HG02943 (cell line): ENCODE measurements at regions not wholly inside any gene's neighbourhood (a gene's known extent, or its start where the extent isn't known, plus 50 kb on each side); places are given as distances from the start of the nearest gene placed in this dataset.
"Not testable (repeated sequence)": the region's sequence is repeated elsewhere in the genome, so short reads cannot be mapped to it uniquely, and the experiment has no call there.

Source experiments
- ATAC-seq: cut with Tn5 transposase; IDR thresholded peaks from one replicate; pipeline ENCODE4 v1.9.1; 2021; ENCODE audit warnings: mild to moderate bottlenecking, low read depth, moderate library complexity; ENCODE audit not compliant: unreplicated experiment

- not testable (repeated sequence) for ATAC-seq
Measured at GRCh38 chr1:95297906-95298305, 63.9 kb downstream of the RWDD3 start.

- ATAC-seq = no peak
Measured at GRCh38 chr1:95301091-95301490, 67.1 kb downstream of the RWDD3 start.

- ATAC-seq = no peak
Measured at GRCh38 chr1:95301614-95302013, 67.6 kb downstream of the RWDD3 start.

DNA sequence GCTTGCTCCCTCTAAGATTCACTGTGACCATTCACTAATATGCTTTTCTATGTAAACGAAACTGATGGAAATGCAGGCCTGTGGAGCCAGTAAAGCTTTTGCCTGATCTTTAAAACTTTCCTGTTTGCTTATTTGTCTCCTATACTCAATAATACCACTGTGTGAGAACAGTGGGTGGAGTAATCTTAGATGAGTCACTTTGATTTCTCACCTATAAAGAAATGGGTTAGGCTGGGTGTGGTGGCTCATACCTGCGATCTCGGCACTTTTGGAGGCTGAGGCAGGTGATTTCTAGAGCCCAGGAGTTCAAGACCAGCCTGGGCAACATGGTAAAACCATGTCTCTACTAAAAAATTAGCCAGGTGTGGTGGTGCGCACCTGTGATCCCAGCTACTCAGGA, 70.8 kb downstream of the RWDD3 start:
- no peak for ATAC-seq

- no peak for ATAC-seq
Measured at GRCh38 chr1:95308276-95309030, 74.4 kb downstream of the RWDD3 start.

DNA sequence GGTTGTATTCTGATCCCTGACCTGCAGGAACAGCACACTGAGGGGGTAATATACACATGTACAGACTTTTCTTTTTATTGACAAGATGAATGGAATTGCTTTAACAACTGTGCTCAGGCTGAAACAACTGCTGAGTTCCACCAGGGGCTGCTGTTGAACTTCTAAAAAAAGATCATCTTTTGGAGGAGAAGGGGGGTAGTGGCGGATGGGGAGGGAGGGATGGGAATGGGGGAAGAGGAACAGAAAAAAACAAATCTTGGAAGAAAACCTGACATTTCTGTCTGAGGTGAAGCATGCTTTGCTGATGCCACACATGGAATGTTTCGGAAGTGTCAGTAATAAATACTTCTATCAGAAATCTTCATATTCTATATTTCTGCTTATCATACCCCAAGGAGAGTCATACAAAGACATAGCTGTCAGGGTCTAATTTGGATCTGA, 75.0 kb downstream of the RWDD3 start:
- ATAC-seq = no peak

- no peak for ATAC-seq
Measured at GRCh38 chr1:95311014-95311413, 77.0 kb downstream of the RWDD3 start.

GRCh38 chr1:95311762-95312161, 77.8 kb downstream of the RWDD3 start:
- no peak for ATAC-seq

- ATAC-seq = no peak
Measured at GRCh38 chr1:95312181-95312580, 78.2 kb downstream of the RWDD3 start.

DNA sequence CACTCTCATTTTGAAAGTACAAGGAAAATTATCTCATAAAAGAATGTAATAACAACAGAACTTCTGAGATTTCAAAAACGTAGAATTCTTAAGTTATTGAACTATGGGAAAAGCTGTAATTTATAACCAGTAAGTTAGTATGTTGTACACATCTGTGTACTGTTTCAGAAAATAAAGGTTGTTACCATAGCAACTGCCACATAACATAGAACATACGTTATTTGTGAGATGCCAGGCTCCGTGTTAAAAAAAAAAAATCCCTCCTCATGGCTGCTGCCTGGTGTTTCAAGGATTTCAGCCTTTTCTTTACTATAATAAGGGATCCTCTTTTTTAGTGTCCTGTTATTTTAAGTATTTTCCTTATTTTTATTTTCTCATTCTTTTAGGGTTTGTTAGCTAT, 79.5 kb downstream of the RWDD3 start:
- ATAC-seq = no peak

DNA sequence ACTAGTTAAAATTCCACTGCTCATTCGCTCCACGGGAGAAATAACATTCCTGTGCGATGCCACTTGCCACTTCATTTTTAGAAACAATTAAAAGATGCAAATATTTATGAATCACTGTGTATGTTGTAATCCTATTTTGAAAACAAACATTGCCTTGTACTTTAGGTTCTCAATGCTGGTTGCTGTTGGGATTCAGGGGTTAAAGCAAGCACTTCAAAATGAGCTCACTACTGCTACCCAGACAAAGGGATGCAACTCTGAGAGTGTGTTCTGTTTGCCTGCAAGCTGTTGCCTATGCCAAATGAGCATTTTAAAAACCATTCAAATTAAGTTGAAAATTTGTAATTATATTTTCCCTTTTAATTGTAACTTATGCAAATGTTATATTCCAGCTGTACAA, 87.5 kb downstream of the RWDD3 start:
- no peak for ATAC-seq

GRCh38 chr1:95323123-95323522, 89.1 kb downstream of the RWDD3 start:
- no peak for ATAC-seq

GRCh38 chr1:95325349-95325748, 91.3 kb downstream of the RWDD3 start:
- ATAC-seq = no peak

DNA sequence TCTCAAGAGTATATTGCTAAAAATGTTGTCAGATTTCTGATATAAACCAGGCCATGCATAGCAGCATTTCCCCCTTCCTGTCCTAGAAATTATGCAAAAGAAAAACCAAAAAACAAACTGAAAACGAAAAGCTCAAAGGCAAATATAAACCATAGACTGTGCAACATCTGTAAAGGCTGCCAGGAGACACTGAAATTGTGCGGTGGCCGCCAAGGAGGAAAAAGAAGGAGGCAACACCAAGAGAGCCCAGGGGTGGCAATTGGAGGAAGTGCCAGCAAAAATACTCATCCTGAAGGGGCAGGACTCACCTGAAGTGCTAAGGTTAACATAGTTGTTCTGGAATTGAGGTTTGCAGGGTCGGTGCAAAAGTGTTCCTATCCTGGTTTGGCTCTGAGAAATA, 92.0 kb downstream of the RWDD3 start:
- no peak for ATAC-seq

GRCh38 chr1:95332754-95333153, 98.7 kb downstream of the RWDD3 start:
- ATAC-seq = no peak

DNA sequence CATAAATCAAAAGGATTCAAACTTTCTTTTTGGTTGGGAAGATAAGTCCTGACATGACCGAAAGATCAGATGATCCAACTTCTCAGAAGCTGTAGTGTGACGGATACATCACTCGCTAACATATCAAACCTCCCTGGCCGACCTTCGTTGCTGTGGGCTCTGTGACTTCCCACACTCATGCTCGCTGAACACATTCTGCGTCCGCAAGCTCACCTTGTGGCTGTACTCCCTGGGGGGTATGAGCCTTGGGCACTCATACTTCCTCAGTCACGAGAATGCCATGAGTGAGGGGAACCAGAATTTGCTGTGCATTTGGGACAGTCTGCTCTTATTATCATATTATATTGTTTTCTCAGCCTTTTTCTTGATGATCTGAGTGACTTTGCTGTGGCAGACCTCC, 105.4 kb downstream of the RWDD3 start:
- no peak for ATAC-seq

DNA sequence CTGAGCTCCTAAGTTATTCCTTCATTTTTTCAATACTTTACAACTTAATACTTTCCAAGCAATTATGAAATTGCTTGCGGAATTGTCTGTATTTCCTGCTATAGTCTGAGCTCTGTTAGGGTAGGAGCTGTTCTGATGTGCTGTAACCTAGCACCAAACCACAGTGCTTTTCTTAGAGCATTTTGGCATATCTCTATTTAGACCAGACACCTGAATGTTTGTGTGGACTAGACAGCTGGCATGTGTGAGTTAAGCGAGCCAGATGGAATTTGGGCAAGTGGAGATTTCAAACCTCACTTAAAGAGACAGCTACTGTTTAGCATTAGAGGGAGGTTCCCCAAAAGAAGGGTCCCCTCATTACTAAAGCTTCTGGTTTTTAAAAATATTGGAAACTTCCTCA, 106.1 kb downstream of the RWDD3 start:
- ATAC-seq = no peak

GRCh38 chr1:95352767-95353166, 118.8 kb downstream of the RWDD3 start:
- ATAC-seq = no peak

DNA sequence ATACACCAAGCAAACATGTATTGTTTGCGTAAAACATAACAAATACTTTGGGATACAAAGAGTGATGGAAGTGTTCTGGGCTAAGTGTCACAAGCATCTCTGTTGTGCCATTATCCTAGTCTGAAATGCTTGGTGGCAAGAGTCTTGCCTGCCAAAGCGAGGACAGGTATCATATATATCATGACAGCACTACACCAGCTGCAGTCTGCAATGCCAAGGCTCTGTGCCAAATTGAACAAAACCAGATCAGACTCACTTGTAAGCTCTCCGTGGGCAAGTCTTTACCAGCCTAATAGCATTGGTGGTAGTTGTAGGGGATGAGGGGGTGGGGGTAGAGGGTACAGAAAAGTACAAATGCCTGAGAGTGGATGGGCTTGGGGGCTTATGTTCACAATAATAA, 119.2 kb downstream of the RWDD3 start:
- ATAC-seq = no peak

DNA sequence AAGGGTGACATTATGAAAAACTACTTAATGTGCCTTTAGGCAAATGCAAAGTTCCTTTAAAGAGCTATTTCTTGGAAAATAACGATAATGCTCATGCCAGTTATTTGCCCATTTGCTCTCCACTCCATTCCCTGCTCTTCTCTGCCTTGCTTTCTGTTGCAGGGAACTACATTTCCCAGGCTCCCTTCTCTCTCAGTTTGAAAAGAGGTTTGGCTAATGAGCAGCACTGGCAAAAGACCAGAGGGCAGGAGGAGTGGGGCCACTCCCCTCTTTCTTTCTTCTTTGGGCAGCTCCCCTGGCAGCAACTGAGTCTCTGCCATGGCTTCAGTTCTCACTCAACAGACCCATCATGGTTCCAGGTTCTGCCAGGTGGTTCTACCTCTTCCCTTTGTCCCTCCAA, 130.5 kb downstream of the RWDD3 start:
- no peak for ATAC-seq

- ATAC-seq = no peak
Measured at GRCh38 chr1:95366498-95366897, 132.5 kb downstream of the RWDD3 start.

- ATAC-seq = no peak
Measured at GRCh38 chr1:95368178-95368577, 134.2 kb downstream of the RWDD3 start.
